H1 (cell line): ENCODE measurements at regions not wholly inside any gene's neighbourhood (a gene's known extent, or its start where the extent isn't known, plus 50 kb on each side); places are given as distances from the start of the nearest gene placed in this dataset.

Experiments
- CTCF ChIP-seq, 3 experiments: IDR thresholded peaks; 1 replicate in 2 of 3; 2 replicates in 1 of 3; pipeline versions ENCODE4 v1.5.1 to v1.6.1; 2011; ENCODE audit warnings: low read length in 3 of 3, mild to moderate bottlenecking in 3 of 3, inconsistent platforms in 2 of 3, low read depth in 1 of 3, moderate library complexity in 1 of 3; ENCODE audit not compliant: insufficient read depth in 1 of 3; ENCODE audit errors: control extremely low read depth in 1 of 3
- RNF2 ChIP-seq: fragments of 200-900, 300-1000 bp; sonication (generic); IDR thresholded peaks from 2 replicates; pipeline ENCODE4 v1.7.1; 2016; ENCODE audit warnings: borderline replicate concordance, low read depth, mild to moderate bottlenecking, antibody characterized with exemption, low read length; ENCODE audit not compliant: poor library complexity, severe bottlenecking; ENCODE audit errors: missing control alignments
- SAP30 ChIP-seq: fragments of 300-600 bp; sonication (generic); IDR thresholded peaks from 2 replicates; pipeline ENCODE4 v1.7.1; 2012; ENCODE audit warnings: low read length, moderate library complexity, mild to moderate bottlenecking, inconsistent platforms; ENCODE audit not compliant: insufficient read depth, insufficient replicate concordance

GRCh38 chr3:153266619-153267018 lies 104.6 kb downstream of the RAP2B start (continued):
- TF ChIP-seq CTCF (IDR thresholded peaks at IDR 0.05; ENCODE audit: control extremely low read depth in 1 of 3, insufficient read depth in 1 of 3, low read depth in 1 of 3, low read length in 3 of 3) (no peak), RNF2 (no peak), SAP30 (no peak)
- TF ChIP-seq, all 59 proteins: peak for 0
